Keratinocyte (primary cell): ENCODE measurements at regions not wholly inside any gene's neighbourhood (a gene's known extent, or its start where the extent isn't known, plus 50 kb on each side); places are given as distances from the start of the nearest gene placed in this dataset.
"Not testable (repeated sequence)": the region's sequence is repeated elsewhere in the genome, so short reads cannot be mapped to it uniquely, and the experiment has no call there.

Source experiments
- CTCF ChIP-seq, 3 experiments: IDR thresholded peaks in 1 of 3; conservative IDR thresholded peaks in 1 of 3; optimal IDR thresholded peaks in 1 of 3; 2 replicates in 2 of 3; 3 replicates in 1 of 3; pipeline versions ENCODE3 to v1.5.1; 2011; ENCODE audit warnings: low read length in 3 of 3, mild to moderate bottlenecking in 3 of 3, moderate library complexity in 2 of 3, control low read depth in 1 of 3, inconsistent platforms in 1 of 3; ENCODE audit not compliant: insufficient read depth in 2 of 3; ENCODE audit errors: extremely low read depth in 1 of 3
- EZH2 ChIP-seq: IDR thresholded peaks from one replicate; pipeline ENCODE4 v1.6.1; 2012; ENCODE audit warnings: inconsistent platforms, mild to moderate bottlenecking, low read length, moderate library complexity

GRCh38 chr12:126049501-126049900 lies 984.3 kb downstream of the AACS start:
- TF ChIP-seq CTCF (optimal IDR thresholded peaks at IDR 0.05 in 1 of 3, IDR thresholded peaks at IDR 0.05 in 1 of 3, conservative IDR thresholded peaks at IDR 0.05 in 1 of 3; ENCODE audit: extremely low read depth in 1 of 3, insufficient read depth in 2 of 3, low read length in 3 of 3); EZH2: not testable (repeated sequence)
